HEK293T (cell line): ENCODE measurements at regions not wholly inside any gene's neighbourhood (a gene's known extent, or its start where the extent isn't known, plus 50 kb on each side); places are given as distances from the start of the nearest gene placed in this dataset.

Source experiments
- CTCF ChIA-PET: fragments of 350-600 bp; formaldehyde crosslinking; extraction: SDS; loops from one replicate; lab custom pipeline; 2021; ENCODE audit warnings: antibody characterized with exemption, inconsistent platforms; lab: Yijun Ruan, JAX
- POLR2A ChIA-PET: fragments of 350-600 bp; formaldehyde crosslinking; extraction: SDS; loops from one replicate; lab custom pipeline; 2020; ENCODE audit warnings: antibody characterized with exemption, inconsistent platforms; lab: Yijun Ruan, JAX
- DNase-seq: peaks from one replicate; pipeline ENCODE4 v3.0.0; 2012; ENCODE audit warnings: mixed read lengths; ENCODE audit errors: extremely low spot score
- ARNT ChIP-seq: fragments of 450-650 bp; IDR thresholded peaks from 2 replicates; pipeline ENCODE4 v1.6.1; 2017; ENCODE audit warnings: mild to moderate bottlenecking
- CTBP1 ChIP-seq: fragments of 450-650 bp; IDR thresholded peaks from 2 replicates; pipeline ENCODE4 v1.6.1; 2016; ENCODE audit warnings: borderline replicate concordance
- FOXA1 ChIP-seq: fragments of 450-650 bp; IDR thresholded peaks from 2 replicates; pipeline ENCODE4 v1.6.1; 2016; ENCODE audit warnings: mild to moderate bottlenecking
- FOXM1 ChIP-seq: fragments of 450-650 bp; IDR thresholded peaks from 2 replicates; pipeline ENCODE4 v1.6.1; 2017; ENCODE audit warnings: mild to moderate bottlenecking, borderline replicate concordance
- HDGF ChIP-seq: fragments of 450-650 bp; IDR thresholded peaks from 2 replicates; pipeline ENCODE4 v1.6.1; 2017; ENCODE audit warnings: antibody characterized with exemption, borderline replicate concordance
- LEF1 ChIP-seq: fragments of 450-650 bp; IDR thresholded peaks from 2 replicates; pipeline ENCODE4 v1.6.1; 2017; ENCODE audit warnings: mild to moderate bottlenecking, borderline replicate concordance
- NFRKB ChIP-seq: fragments of 450-650 bp; IDR thresholded peaks from 2 replicates; pipeline ENCODE4 v1.6.1; 2016; ENCODE audit warnings: mild to moderate bottlenecking, moderate library complexity
- PKNOX1 ChIP-seq: fragments of 450-650 bp; IDR thresholded peaks from 2 replicates; pipeline ENCODE4 v1.6.1; 2016
- SUZ12 ChIP-seq: fragments of 450-650 bp; IDR thresholded peaks from 2 replicates; pipeline ENCODE4 v1.6.1; 2016; ENCODE audit warnings: mild to moderate bottlenecking
- ZNF384 ChIP-seq: fragments of 450-650 bp; IDR thresholded peaks from 2 replicates; pipeline ENCODE4 v1.6.1; 2016

DNA sequence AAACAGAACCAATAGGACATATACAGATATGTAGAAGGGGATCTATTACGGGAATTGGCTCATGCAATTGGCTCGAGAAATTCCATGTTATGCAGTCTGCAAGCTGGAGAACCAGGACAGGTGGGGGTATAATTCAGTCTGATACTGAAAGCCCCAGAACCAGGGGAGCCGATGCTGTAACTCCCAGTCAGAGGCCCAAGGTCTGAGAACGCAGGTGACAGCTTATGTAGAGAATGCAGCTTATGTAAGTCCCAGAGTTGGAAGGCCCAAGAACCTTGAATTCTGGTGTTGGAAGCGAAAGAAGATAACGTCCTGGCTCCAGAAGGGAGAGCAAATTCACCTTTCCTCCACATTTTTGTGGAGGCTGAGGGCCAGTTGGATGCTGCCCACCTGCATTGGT, 62.7 kb downstream of the CCNL1 start:
- CTCF ChIA-PET, result no interaction called here
- TF ChIP-seq PKNOX1 (no peak), NFRKB (no peak), FOXM1 (no peak), ARNT (no peak), SUZ12 (no peak), ZNF384 (no peak), CTBP1 (no peak), LEF1 (no peak), FOXA1 (no peak)
- DNase-seq, result no peak
- POLR2A ChIA-PET, result interaction anchor here (1.0 kb wide), 1 partner anchor 9 kb away, joined by 3 read pairs; no protein-coding TSS in a partner anchor

DNA sequence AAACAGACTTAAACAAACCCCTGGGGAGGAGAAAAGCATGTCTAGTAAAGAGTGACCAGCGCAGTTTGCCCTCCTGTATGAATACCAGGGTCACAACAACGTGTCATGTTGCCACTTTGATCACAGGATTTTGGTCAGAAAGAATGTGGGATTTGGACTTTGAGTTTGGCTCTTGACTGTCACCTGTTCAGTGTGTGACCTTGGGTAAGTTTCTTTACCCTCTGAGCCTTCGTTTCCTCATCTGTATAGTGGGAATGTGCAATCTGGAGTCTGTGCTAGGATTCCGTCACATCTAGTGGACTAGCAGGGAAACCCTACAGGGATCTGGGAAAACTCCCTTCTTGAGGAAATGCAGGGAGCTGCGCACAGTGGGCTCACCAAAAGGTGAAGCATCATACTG, 63.6 kb downstream of the CCNL1 start:
- ChIA-PET CTCF (no interaction called here), POLR2A (interaction anchor here (1.0 kb wide), 1 partner anchor 8 kb away, joined by 3 read pairs; no protein-coding TSS in a partner anchor)
- no peak for DNase-seq
- no peak for TF ChIP-seq HDGF
